ENCODE measurements at regions not wholly inside any gene's neighbourhood (a gene's known extent, or its start where the extent isn't known, plus 50 kb on each side); places are given as distances from the start of the nearest gene placed in this dataset.

GRCh38 chr6:26292709-26293108 lies 72.3 kb upstream of the BTN3A2 start:
- ATAC-seq = no peak

- ATAC-seq = no peak
Measured at GRCh38 chr6:26294302-26294701, 70.7 kb upstream of the BTN3A2 start.

GRCh38 chr6:26295691-26296555 lies 69.1 kb upstream of the BTN3A2 start:
- peak in 1 of 2 donors; percentile 60 for ATAC-seq

- ATAC-seq = no peak
Measured at GRCh38 chr6:26296556-26296856, 68.5 kb upstream of the BTN3A2 start.

- no peak for ATAC-seq
Measured at GRCh38 chr6:26296857-26297648, 67.9 kb upstream of the BTN3A2 start.

GRCh38 chr6:26299286-26300042 lies 65.5 kb upstream of the BTN3A2 start:
- no peak for ATAC-seq

- no peak for ATAC-seq
Measured at GRCh38 chr6:26300043-26300331, 65.0 kb upstream of the BTN3A2 start.

GRCh38 chr6:26300359-26300758 lies 64.6 kb upstream of the BTN3A2 start:
- ATAC-seq = no peak

GRCh38 chr6:26300828-26301227 lies 64.2 kb upstream of the BTN3A2 start:
- no peak for ATAC-seq

GRCh38 chr6:26301638-26302037 lies 63.4 kb upstream of the BTN3A2 start:
- ATAC-seq = peak in 1 of 2 donors; percentile 45

GRCh38 chr6:26302941-26303559 lies 61.9 kb upstream of the BTN3A2 start:
- ATAC-seq = no peak

- no peak for ATAC-seq
Measured at GRCh38 chr6:26304213-26304796, 60.7 kb upstream of the BTN3A2 start.

GRCh38 chr6:26304797-26305640 lies 60.0 kb upstream of the BTN3A2 start:
- peak; percentile 78 for ATAC-seq

- ATAC-seq = no peak
Measured at GRCh38 chr6:26305641-26305969, 59.4 kb upstream of the BTN3A2 start.

GRCh38 chr6:26306232-26306631 lies 58.8 kb upstream of the BTN3A2 start:
- ATAC-seq = no peak

- ATAC-seq = no peak
Measured at GRCh38 chr6:26307850-26308249, 57.1 kb upstream of the BTN3A2 start.

- peak; percentile 39 to 53 for ATAC-seq
Measured at GRCh38 chr6:26309731-26310142, 55.3 kb upstream of the BTN3A2 start.

- peak; percentile 5 to 21 for ATAC-seq
Measured at GRCh38 chr6:26311012-26311384, 54.0 kb upstream of the BTN3A2 start.

- ATAC-seq = peak; percentile 32 to 33
Measured at GRCh38 chr6:26311385-26312095, 53.5 kb upstream of the BTN3A2 start.

GRCh38 chr6:26312096-26312463 lies 52.9 kb upstream of the BTN3A2 start:
- ATAC-seq = no peak

Measured in activated CD4-positive, CD25-positive, alpha-beta regulatory T cell treated with anti-CD3 and anti-CD28 coated beads, Interleukin-2, amount 50 U/mL, for 24 hours (primary cell).